H9 (cell line): ENCODE measurements at regions not wholly inside any gene's neighbourhood (a gene's known extent, or its start where the extent isn't known, plus 50 kb on each side); places are given as distances from the start of the nearest gene placed in this dataset.

ENCODE experiments used
- DNase-seq: peaks from one replicate; pipeline ENCODE4 v3.0.0-alpha.2; 2017
- H2AFZ ChIP-seq: one replicate; pipeline ENCODE4 v1.6.1; 2013; ENCODE audit warnings: mild to moderate bottlenecking, low read length, control low read depth, moderate library complexity
- H2AK5ac ChIP-seq: 2 replicates; pipeline ENCODE4 v1.6.1; 2013; ENCODE audit warnings: low read length, control low read depth, mixed read lengths; ENCODE audit not compliant: insufficient read length
- H2BK120ac ChIP-seq: one replicate; pipeline ENCODE4 v1.6.1; 2013; ENCODE audit warnings: low read depth, mild to moderate bottlenecking, low read length, control low read depth, inconsistent platforms; ENCODE audit not compliant: poor library complexity, severe bottlenecking
- H2BK12ac ChIP-seq: 2 replicates; pipeline ENCODE4 v1.6.1; 2013; ENCODE audit warnings: low read length, control low read depth, mixed read lengths, low read depth; ENCODE audit not compliant: insufficient read length
- H2BK15ac ChIP-seq: 2 replicates; pipeline ENCODE4 v1.6.1; 2013; ENCODE audit warnings: low read depth, low read length, control low read depth
- H2BK20ac ChIP-seq: one replicate; pipeline ENCODE4 v1.6.1; 2013; ENCODE audit warnings: low read depth, mild to moderate bottlenecking, low read length, control low read depth, inconsistent platforms; ENCODE audit not compliant: poor library complexity, severe bottlenecking
- H2BK5ac ChIP-seq: 2 replicates; pipeline ENCODE4 v1.6.1; 2013; ENCODE audit warnings: low read length, control low read depth, mixed read lengths; ENCODE audit not compliant: insufficient read length
- H3K14ac ChIP-seq: 2 replicates; pipeline ENCODE4 v1.6.1; 2013; ENCODE audit warnings: low read length, control low read depth; ENCODE audit not compliant: insufficient read depth
- H3K18ac ChIP-seq: 2 replicates; pipeline ENCODE4 v1.6.1; 2013; ENCODE audit warnings: low read depth, mild to moderate bottlenecking, mixed read lengths, low read length, control low read depth; ENCODE audit not compliant: insufficient read length
- H3K23ac ChIP-seq: 2 replicates; pipeline ENCODE4 v1.6.1; 2013; ENCODE audit warnings: low read length, control low read depth, mixed read lengths, low read depth; ENCODE audit not compliant: insufficient read length
- H3K23me2 ChIP-seq: 2 replicates; pipeline ENCODE4 v1.6.1; 2013; ENCODE audit warnings: low read depth, mild to moderate bottlenecking, mixed read lengths, low read length, control low read depth; ENCODE audit not compliant: insufficient read length, poor library complexity, severe bottlenecking
- H3K27ac ChIP-seq: 2 replicates; pipeline ENCODE4 v1.5.1; 2013; ENCODE audit warnings: low read length, control low read depth, mixed read lengths, low read depth; ENCODE audit not compliant: insufficient read length
- H3K27me3 ChIP-seq: 2 replicates; pipeline ENCODE4 v1.6.1; 2013; ENCODE audit warnings: low read length, control low read depth, inconsistent platforms; ENCODE audit not compliant: insufficient read depth
- H3K4ac ChIP-seq: 2 replicates; pipeline ENCODE4 v1.6.1; 2013; ENCODE audit warnings: low read depth, mild to moderate bottlenecking, control low read depth, inconsistent platforms, low read length, moderate library complexity
- H3K4me1 ChIP-seq: 2 replicates; pipeline ENCODE4 v1.6.1; 2013; ENCODE audit warnings: low read length, control low read depth, inconsistent platforms; ENCODE audit not compliant: insufficient read depth
- H3K4me2 ChIP-seq: 2 replicates; pipeline ENCODE4 v1.6.1; 2013; ENCODE audit warnings: low read length, control low read depth, mixed read lengths; ENCODE audit not compliant: insufficient read length, insufficient read depth
- H3K56ac ChIP-seq: 2 replicates; pipeline ENCODE4 v1.6.1; 2013; ENCODE audit warnings: low read depth, mild to moderate bottlenecking, mixed read lengths, low read length, control low read depth; ENCODE audit not compliant: insufficient read length
- H3K79me1 ChIP-seq: 2 replicates; pipeline ENCODE4 v1.6.1; 2013; ENCODE audit warnings: low read depth, mild to moderate bottlenecking, moderate library complexity, low read length, control low read depth, inconsistent platforms; ENCODE audit not compliant: insufficient read depth, poor library complexity, severe bottlenecking
- H3K79me2 ChIP-seq: 2 replicates; pipeline ENCODE4 v1.6.1; 2013; ENCODE audit warnings: low read length, control low read depth, inconsistent platforms; ENCODE audit not compliant: insufficient read depth
- H3K9ac ChIP-seq: 2 replicates; pipeline ENCODE4 v1.6.1; 2013; ENCODE audit warnings: low read length, control low read depth, mixed read lengths; ENCODE audit not compliant: insufficient read length; ENCODE audit errors: extremely low read depth
- H3K9me3 ChIP-seq: one replicate; pipeline ENCODE4 v1.6.1; 2013; ENCODE audit warnings: low read depth, low read length, inconsistent platforms; ENCODE audit not compliant: control insufficient read depth
- H3T11ph ChIP-seq: one replicate; pipeline ENCODE4 v1.6.1; 2013; ENCODE audit warnings: mild to moderate bottlenecking, low read length, control low read depth, inconsistent platforms
- H4K20me1 ChIP-seq: one replicate; pipeline ENCODE4 v1.6.1; 2013; ENCODE audit not compliant: control insufficient read depth, insufficient read length, insufficient read depth
- H4K5ac ChIP-seq: 2 replicates; pipeline ENCODE4 v1.6.1; 2013; ENCODE audit warnings: low read depth, mild to moderate bottlenecking, mixed read lengths, low read length, control low read depth; ENCODE audit not compliant: insufficient read length
- H4K8ac ChIP-seq: replicated peaks from 2 replicates; pipeline ENCODE4 v1.6.1; 2013; ENCODE audit warnings: low read length, control low read depth, mixed read lengths, low read depth; ENCODE audit not compliant: insufficient read length
- H4K91ac ChIP-seq: 2 replicates; pipeline ENCODE4 v1.6.1; 2013; ENCODE audit warnings: low read depth, mild to moderate bottlenecking, moderate library complexity, mixed read lengths, low read length, control low read depth; ENCODE audit not compliant: insufficient read length
- H3K27ac Mint-ChIP-seq, 3 experiments: 2 replicates in 2 of 3; 3 replicates in 1 of 3; pipeline ENCODE4 v1.8.0; 2020 to 2021; ENCODE audit warnings: mixed read lengths in 3 of 3, mild to moderate bottlenecking in 1 of 3, moderate library complexity in 1 of 3
- H3K27me3 Mint-ChIP-seq: 2 replicates; pipeline ENCODE4 v1.8.0; 2021; ENCODE audit warnings: low read depth, mild to moderate bottlenecking, moderate library complexity, mixed read lengths
- H3K36me3 Mint-ChIP-seq, 3 experiments: 2 replicates in 2 of 3; 3 replicates in 1 of 3; pipeline ENCODE4 v1.8.0; 2020 to 2021; ENCODE audit warnings: low read depth in 3 of 3, mixed read lengths in 3 of 3; ENCODE audit not compliant: insufficient read depth in 1 of 3
- H3K4me1 Mint-ChIP-seq, 2 experiments: 2 replicates each; pipeline ENCODE4 v1.8.0; 2020; ENCODE audit warnings: mixed read lengths in 2 of 2
- H3K4me3 Mint-ChIP-seq, 2 experiments: 2 replicates in 1 of 2; 3 replicates in 1 of 2; pipeline ENCODE4 v1.8.0; 2020 to 2021; ENCODE audit warnings: mild to moderate bottlenecking in 2 of 2, mixed read lengths in 2 of 2, moderate library complexity in 1 of 2
- H3K9me3 Mint-ChIP-seq, 2 experiments: 2 replicates in 1 of 2; 3 replicates in 1 of 2; pipeline ENCODE4 v1.8.0; 2020; ENCODE audit warnings: mild to moderate bottlenecking in 2 of 2, mixed read lengths in 2 of 2, moderate library complexity in 1 of 2
- TF ChIP-seq, protein P1 (sequence below): fragments of 200-600 bp; sonication (generic); conservative IDR thresholded peaks from 3 replicates; pipeline ENCODE4 v1.8.0; 2021; ENCODE audit warnings: antibody characterized with exemption, mild to moderate bottlenecking

DNA sequence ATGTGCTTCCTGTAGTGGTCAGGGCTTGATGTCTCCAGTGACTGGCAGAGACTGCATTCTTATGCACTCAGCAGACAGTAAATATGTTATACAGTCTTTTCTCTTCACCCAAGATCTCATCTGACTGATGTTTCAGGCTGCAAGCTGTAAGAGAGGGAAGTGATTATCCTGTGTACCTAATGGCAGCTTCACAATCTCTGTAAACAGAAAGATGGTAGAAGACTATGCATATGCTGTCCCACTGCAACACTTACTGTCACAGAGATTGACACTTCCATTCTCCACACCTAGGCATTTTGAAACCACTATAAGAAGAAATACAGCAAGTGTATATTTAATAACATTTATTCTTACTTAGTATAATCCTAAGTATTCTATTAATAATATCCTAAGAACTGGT is 97.6 kb upstream of the ANXA1 start:
- H3K23me2 ChIP-seq = no peaks in the 10 kb centered on the region
- H3K18ac ChIP-seq = no peak overlapping the region
- peaks cover 4% of the 10 kb centered on the region for H3K4me1 ChIP-seq
- H3K56ac ChIP-seq = no peak overlapping the region
- no peak overlapping the region for H3T11ph ChIP-seq
- no peak overlapping the region for H3K9ac ChIP-seq
- no peaks in the 10 kb centered on the region for H4K20me1 ChIP-seq
- no peaks in the 10 kb centered on the region for H3K79me1 ChIP-seq
- H3K9me3 Mint-ChIP-seq = no peaks in the 10 kb centered on the region
- no peaks in the 10 kb centered on the region for H3K9me3 ChIP-seq
- H3K14ac ChIP-seq = no peak overlapping the region
- H3K36me3 Mint-ChIP-seq = no peaks in the 10 kb centered on the region
- H2BK20ac ChIP-seq = no peak overlapping the region
- no peaks in the 10 kb centered on the region for H3K27me3 ChIP-seq
- H3K4me3 Mint-ChIP-seq = no peak overlapping the region
- H3K4me2 ChIP-seq = no peak overlapping the region
- TF ChIP-seq, protein P1, sequence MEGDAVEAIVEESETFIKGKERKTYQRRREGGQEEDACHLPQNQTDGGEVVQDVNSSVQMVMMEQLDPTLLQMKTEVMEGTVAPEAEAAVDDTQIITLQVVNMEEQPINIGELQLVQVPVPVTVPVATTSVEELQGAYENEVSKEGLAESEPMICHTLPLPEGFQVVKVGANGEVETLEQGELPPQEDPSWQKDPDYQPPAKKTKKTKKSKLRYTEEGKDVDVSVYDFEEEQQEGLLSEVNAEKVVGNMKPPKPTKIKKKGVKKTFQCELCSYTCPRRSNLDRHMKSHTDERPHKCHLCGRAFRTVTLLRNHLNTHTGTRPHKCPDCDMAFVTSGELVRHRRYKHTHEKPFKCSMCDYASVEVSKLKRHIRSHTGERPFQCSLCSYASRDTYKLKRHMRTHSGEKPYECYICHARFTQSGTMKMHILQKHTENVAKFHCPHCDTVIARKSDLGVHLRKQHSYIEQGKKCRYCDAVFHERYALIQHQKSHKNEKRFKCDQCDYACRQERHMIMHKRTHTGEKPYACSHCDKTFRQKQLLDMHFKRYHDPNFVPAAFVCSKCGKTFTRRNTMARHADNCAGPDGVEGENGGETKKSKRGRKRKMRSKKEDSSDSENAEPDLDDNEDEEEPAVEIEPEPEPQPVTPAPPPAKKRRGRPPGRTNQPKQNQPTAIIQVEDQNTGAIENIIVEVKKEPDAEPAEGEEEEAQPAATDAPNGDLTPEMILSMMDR = no peak
- no peak overlapping the region for H3K27ac ChIP-seq
- DNase-seq = no peak
- H3K23ac ChIP-seq = no peak overlapping the region
- H3K4me1 Mint-ChIP-seq = peaks cover 36 to 42% of the 10 kb centered on the region in 2 experiments
- no peaks in the 10 kb centered on the region for H3K79me2 ChIP-seq
- H2BK120ac ChIP-seq = no peak overlapping the region
- H2BK12ac ChIP-seq = no peak overlapping the region
- H3K4ac ChIP-seq = no peak overlapping the region
- H4K8ac ChIP-seq = no peak overlapping the region
- no peak overlapping the region for H4K5ac ChIP-seq
- no peak overlapping the region for H2AFZ ChIP-seq
- H3K27ac Mint-ChIP-seq = no peak overlapping the region
- H2BK5ac ChIP-seq = no peak overlapping the region
- no peak overlapping the region for H2AK5ac ChIP-seq
- no peak overlapping the region for H2BK15ac ChIP-seq
- no peaks in the 10 kb centered on the region for H3K27me3 Mint-ChIP-seq
- no peak overlapping the region for H4K91ac ChIP-seq
